HG03558 (cell line): ENCODE measurements at regions not wholly inside any gene's neighbourhood (a gene's known extent, or its start where the extent isn't known, plus 50 kb on each side); places are given as distances from the start of the nearest gene placed in this dataset.

Source experiments
- ATAC-seq: cut with Tn5 transposase; IDR thresholded peaks from one replicate; pipeline ENCODE4 v1.9.1; 2021; ENCODE audit warnings: moderate number of reproducible peaks; ENCODE audit not compliant: unreplicated experiment; ENCODE audit errors: extremely low read depth

- no peak for ATAC-seq
Measured at GRCh38 chr20:52364405-52364804, 172.8 kb upstream of the ZFP64 start.

GRCh38 chr20:52361650-52362049 lies 170.1 kb upstream of the ZFP64 start:
- no peak for ATAC-seq

- ATAC-seq, result no peak
Measured at GRCh38 chr20:52349806-52350205, 158.2 kb upstream of the ZFP64 start.

- no peak for ATAC-seq
Measured at GRCh38 chr20:52348434-52348833, 156.9 kb upstream of the ZFP64 start.

GRCh38 chr20:52346797-52347196 lies 155.2 kb upstream of the ZFP64 start:
- ATAC-seq, result no peak

GRCh38 chr20:52342913-52343312 lies 151.3 kb upstream of the ZFP64 start:
- ATAC-seq, result no peak

- no peak for ATAC-seq
Measured at GRCh38 chr20:52340036-52340634, 148.6 kb upstream of the ZFP64 start.

- no peak for ATAC-seq
Measured at GRCh38 chr20:52332649-52333250, 141.2 kb upstream of the ZFP64 start.

GRCh38 chr20:52332230-52332629 lies 140.7 kb upstream of the ZFP64 start:
- no peak for ATAC-seq

- no peak for ATAC-seq
Measured at GRCh38 chr20:52331655-52332054, 140.1 kb upstream of the ZFP64 start.

GRCh38 chr20:52321396-52321795 lies 129.8 kb upstream of the ZFP64 start:
- ATAC-seq, result no peak

GRCh38 chr20:52318651-52319050 lies 127.1 kb upstream of the ZFP64 start:
- no peak for ATAC-seq

- ATAC-seq, result no peak
Measured at GRCh38 chr20:52313341-52313963, 121.9 kb upstream of the ZFP64 start.

GRCh38 chr20:52312132-52312729 lies 120.7 kb upstream of the ZFP64 start:
- ATAC-seq, result no peak

GRCh38 chr20:52311209-52311794 lies 119.7 kb upstream of the ZFP64 start:
- ATAC-seq, result no peak

- no peak for ATAC-seq
Measured at GRCh38 chr20:52309181-52309580, 117.6 kb upstream of the ZFP64 start.

GRCh38 chr20:52306477-52306876 lies 114.9 kb upstream of the ZFP64 start:
- ATAC-seq, result no peak

GRCh38 chr20:52305858-52306257 lies 114.3 kb upstream of the ZFP64 start:
- no peak for ATAC-seq

- no peak for ATAC-seq
Measured at GRCh38 chr20:52305024-52305645, 113.6 kb upstream of the ZFP64 start.

- ATAC-seq, result no peak
Measured at GRCh38 chr20:52303281-52303950, 111.8 kb upstream of the ZFP64 start.
